ENCODE measurements at regions not wholly inside any gene's neighbourhood (a gene's known extent, or its start where the extent isn't known, plus 50 kb on each side); places are given as distances from the start of the nearest gene placed in this dataset.

- Mint-ChIP-seq H3K4me3 (ENCODE audit: unreplicated experiment) (no peak overlapping the region), H3K36me3 (ENCODE audit: insufficient read depth, unreplicated experiment) (no peaks in the 10 kb centered on the region), H3K9me3 (ENCODE audit: unreplicated experiment) (no peaks in the 10 kb centered on the region), H3K27me3 (ENCODE audit: insufficient read depth, unreplicated experiment) (no peaks in the 10 kb centered on the region), H3K4me1 (ENCODE audit: insufficient read depth, unreplicated experiment) (peaks cover 8% of the 10 kb centered on the region), H3K27ac (ENCODE audit: low read depth, unreplicated experiment) (no peak overlapping the region)
- CTCF ChIA-PET = interaction anchor here (0.6 to 0.9 kb wide), 3 partner anchors 8 to 288 kb away, joined by 3 read pairs; partner anchors contain the start of gene CCDC83
- no TSS peak for BruUV-seq (replicated peaks)
- POLR2A ChIA-PET = no interaction called here
- DNase-seq (ENCODE audit: unreplicated experiment) = no peak
- TF ChIP-seq, protein P1, sequence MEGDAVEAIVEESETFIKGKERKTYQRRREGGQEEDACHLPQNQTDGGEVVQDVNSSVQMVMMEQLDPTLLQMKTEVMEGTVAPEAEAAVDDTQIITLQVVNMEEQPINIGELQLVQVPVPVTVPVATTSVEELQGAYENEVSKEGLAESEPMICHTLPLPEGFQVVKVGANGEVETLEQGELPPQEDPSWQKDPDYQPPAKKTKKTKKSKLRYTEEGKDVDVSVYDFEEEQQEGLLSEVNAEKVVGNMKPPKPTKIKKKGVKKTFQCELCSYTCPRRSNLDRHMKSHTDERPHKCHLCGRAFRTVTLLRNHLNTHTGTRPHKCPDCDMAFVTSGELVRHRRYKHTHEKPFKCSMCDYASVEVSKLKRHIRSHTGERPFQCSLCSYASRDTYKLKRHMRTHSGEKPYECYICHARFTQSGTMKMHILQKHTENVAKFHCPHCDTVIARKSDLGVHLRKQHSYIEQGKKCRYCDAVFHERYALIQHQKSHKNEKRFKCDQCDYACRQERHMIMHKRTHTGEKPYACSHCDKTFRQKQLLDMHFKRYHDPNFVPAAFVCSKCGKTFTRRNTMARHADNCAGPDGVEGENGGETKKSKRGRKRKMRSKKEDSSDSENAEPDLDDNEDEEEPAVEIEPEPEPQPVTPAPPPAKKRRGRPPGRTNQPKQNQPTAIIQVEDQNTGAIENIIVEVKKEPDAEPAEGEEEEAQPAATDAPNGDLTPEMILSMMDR (IDR thresholded peaks at IDR 0.05; ENCODE audit: unreplicated experiment) = no peak
- intact Hi-C loops (cut with micrococcal nuclease) = no loop called here
These were observed 74.5 kb upstream of the PICALM start for GRCh38 chr11:86143087-86144030.

DNA sequence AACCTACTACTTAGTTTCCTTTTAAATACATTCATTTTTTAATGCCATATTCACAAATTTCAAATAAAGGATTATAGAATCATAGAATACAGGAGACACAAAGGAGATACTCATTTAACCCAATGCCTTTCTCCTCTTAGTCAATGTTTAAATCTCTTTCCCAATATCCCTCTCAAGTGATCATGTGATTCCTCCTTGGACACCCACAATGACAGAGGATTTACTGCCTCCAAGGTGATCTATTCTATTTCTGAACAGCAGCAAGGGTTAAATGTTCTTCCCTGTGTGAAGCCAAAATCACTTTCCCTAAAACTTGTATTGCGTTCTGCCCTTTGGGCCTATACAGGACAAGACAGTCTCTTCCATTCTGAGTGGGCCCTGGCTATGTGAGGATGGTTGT lies 73.3 kb upstream of the PICALM start:
- ChIA-PET POLR2A (no interaction called here), CTCF (interaction anchor here (0.9 kb wide), 1 partner anchor 41 kb away, joined by 3 read pairs; no protein-coding TSS in a partner anchor)
- no TSS peak for BruUV-seq (replicated peaks)
- H3K27me3 Mint-ChIP-seq (ENCODE audit: insufficient read depth, unreplicated experiment) = no peaks in the 10 kb centered on the region
- DNase-seq (ENCODE audit: unreplicated experiment) = no peak
- no peak overlapping the region for H3K4me3 Mint-ChIP-seq (ENCODE audit: unreplicated experiment)
- no peaks in the 10 kb centered on the region for H3K36me3 Mint-ChIP-seq (ENCODE audit: insufficient read depth, unreplicated experiment)
- H3K9me3 Mint-ChIP-seq (ENCODE audit: unreplicated experiment) = no peaks in the 10 kb centered on the region
- peaks cover 8% of the 10 kb centered on the region for H3K4me1 Mint-ChIP-seq (ENCODE audit: insufficient read depth, unreplicated experiment)
- H3K27ac Mint-ChIP-seq (ENCODE audit: low read depth, unreplicated experiment) = no peak overlapping the region
- TF ChIP-seq, protein P1 (IDR thresholded peaks at IDR 0.05; ENCODE audit: unreplicated experiment) = no peak
- intact Hi-C loops (cut with micrococcal nuclease) = no loop called here

DNA sequence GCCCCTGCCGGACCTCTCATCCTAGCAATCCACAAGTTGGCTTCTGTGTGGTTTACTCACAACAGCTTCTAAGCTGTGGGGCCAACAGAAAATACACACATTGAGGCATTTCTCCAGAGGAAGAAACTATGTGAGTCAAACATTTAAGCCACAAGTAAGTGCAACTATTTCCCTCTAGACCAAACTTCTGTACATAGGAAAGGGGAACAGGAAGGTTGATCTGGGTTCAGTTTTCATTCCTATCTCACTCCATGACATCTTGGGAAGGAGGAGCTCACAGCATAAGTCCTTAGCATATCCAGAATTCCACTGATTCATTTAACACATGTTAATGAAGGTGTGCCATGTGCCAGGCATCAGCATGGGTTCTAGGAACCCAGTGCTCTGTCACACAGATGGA lies 72.8 kb upstream of the PICALM start:
- DNase-seq (ENCODE audit: unreplicated experiment) = no peak
- CTCF ChIA-PET = no interaction called here
- Mint-ChIP-seq H3K9me3 (ENCODE audit: unreplicated experiment) (no peaks in the 10 kb centered on the region), H3K4me1 (ENCODE audit: insufficient read depth, unreplicated experiment) (peaks cover 8% of the 10 kb centered on the region), H3K36me3 (ENCODE audit: insufficient read depth, unreplicated experiment) (no peaks in the 10 kb centered on the region), H3K27ac (ENCODE audit: low read depth, unreplicated experiment) (no peak overlapping the region), H3K27me3 (ENCODE audit: insufficient read depth, unreplicated experiment) (no peaks in the 10 kb centered on the region), H3K4me3 (ENCODE audit: unreplicated experiment) (no peak overlapping the region)
- intact Hi-C loops (cut with micrococcal nuclease) = no loop called here
- TF ChIP-seq, protein P1 (IDR thresholded peaks at IDR 0.05; ENCODE audit: unreplicated experiment) = no peak
- POLR2A ChIA-PET = no interaction called here
- no TSS peak for BruUV-seq (replicated peaks)

GRCh38 chr11:86140334-86140990 lies 71.6 kb upstream of the PICALM start:
- no peak for DNase-seq (ENCODE audit: unreplicated experiment)
- H3K9me3 Mint-ChIP-seq (ENCODE audit: unreplicated experiment) = no peaks in the 10 kb centered on the region
- intact Hi-C loops (cut with micrococcal nuclease) = no loop called here
- POLR2A ChIA-PET = no interaction called here
- peaks cover 8% of the 10 kb centered on the region for H3K4me1 Mint-ChIP-seq (ENCODE audit: insufficient read depth, unreplicated experiment)
- TF ChIP-seq, protein P1 (IDR thresholded peaks at IDR 0.05; ENCODE audit: unreplicated experiment) = no peak
- CTCF ChIA-PET = interaction anchor here (0.7 kb wide), 1 partner anchor 71 kb away, joined by 3 read pairs; the partner anchor contains the start of gene PICALM
- no peaks in the 10 kb centered on the region for H3K36me3 Mint-ChIP-seq (ENCODE audit: insufficient read depth, unreplicated experiment)
- no peak overlapping the region for H3K4me3 Mint-ChIP-seq (ENCODE audit: unreplicated experiment)
- H3K27ac Mint-ChIP-seq (ENCODE audit: low read depth, unreplicated experiment) = no peak overlapping the region
- no peaks in the 10 kb centered on the region for H3K27me3 Mint-ChIP-seq (ENCODE audit: insufficient read depth, unreplicated experiment)
- no TSS peak for BruUV-seq (replicated peaks)
